ENCODE measurements at regions not wholly inside any gene's neighbourhood (a gene's known extent, or its start where the extent isn't known, plus 50 kb on each side); places are given as distances from the start of the nearest gene placed in this dataset.

GRCh38 chr3:194930377-194931204 is 244.9 kb downstream of the FAM43A start:
- no peaks in the 10 kb centered on the region for H4K20me1 ChIP-seq (ENCODE audit: insufficient read depth, low read length)
- H3K4me2 ChIP-seq (ENCODE audit: low read depth, low read length) = no peak overlapping the region
- no peaks in the 10 kb centered on the region for H3K9me2 ChIP-seq (replicated peaks; ENCODE audit: insufficient read depth, low read length)
- H3K9ac ChIP-seq (ENCODE audit: low read length) = no peak overlapping the region
- H2AFZ ChIP-seq (ENCODE audit: low read length) = no peak overlapping the region
- no peak overlapping the region for H3K4me3 ChIP-seq (ENCODE audit: low read length)
- H3K36me3 ChIP-seq (replicated peaks; ENCODE audit: insufficient read depth, low read length) = no peaks in the 10 kb centered on the region
- H3K27me3 ChIP-seq (replicated peaks; ENCODE audit: insufficient read depth, low read length) = no peaks in the 10 kb centered on the region
- H3F3A ChIP-seq (ENCODE audit: insufficient read depth, low read length) = no peaks in the 10 kb centered on the region
- H3K27ac ChIP-seq (ENCODE audit: low read length) = no peak overlapping the region
- DNase-seq = no peak
- TF ChIP-seq EZH2 (optimal IDR thresholded peaks at IDR 0.05; ENCODE audit: low read depth, low read length) = no peak
- no peak for TF ChIP-seq EZH2phosphoT487 (IDR thresholded peaks at IDR 0.05; ENCODE audit: low read length)
- TF ChIP-seq CTCF (IDR thresholded peaks at IDR 0.05; ENCODE audit: low read length) = no peak
- H3K79me2 ChIP-seq (ENCODE audit: low read length) = no peaks in the 10 kb centered on the region
- H3K9me3 ChIP-seq (replicated peaks; ENCODE audit: insufficient read depth, low read length) = no peaks in the 10 kb centered on the region
- no peaks in the 10 kb centered on the region for H3K4me1 ChIP-seq (ENCODE audit: low read length)

DNA sequence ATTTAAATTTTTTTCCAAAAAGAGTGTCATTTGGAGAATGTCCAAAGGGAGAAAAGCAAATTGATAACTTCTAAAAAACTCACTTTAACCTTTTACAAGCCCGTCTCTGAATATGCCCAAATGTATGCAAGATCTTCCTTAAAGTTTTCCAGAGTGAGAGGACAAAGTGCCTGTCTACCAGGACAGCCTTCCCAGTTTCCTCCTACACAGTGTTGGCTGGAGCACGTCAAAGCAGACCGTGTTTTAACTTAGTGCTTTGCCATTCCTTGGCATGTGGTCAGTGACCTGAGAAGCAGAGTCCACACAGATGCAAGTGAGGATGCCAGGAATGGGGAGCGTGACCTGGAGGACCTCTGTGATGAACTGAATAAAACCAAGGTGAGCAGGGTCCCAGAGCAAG is 245.7 kb downstream of the FAM43A start:
- H3K27ac ChIP-seq (ENCODE audit: low read length) = no peak overlapping the region
- H3K9me3 ChIP-seq (replicated peaks; ENCODE audit: insufficient read depth, low read length) = no peaks in the 10 kb centered on the region
- no peaks in the 10 kb centered on the region for H3K4me1 ChIP-seq (ENCODE audit: low read length)
- no peak overlapping the region for H3K4me3 ChIP-seq (ENCODE audit: low read length)
- no peaks in the 10 kb centered on the region for H3K36me3 ChIP-seq (replicated peaks; ENCODE audit: insufficient read depth, low read length)
- no peaks in the 10 kb centered on the region for H3F3A ChIP-seq (ENCODE audit: insufficient read depth, low read length)
- no peaks in the 10 kb centered on the region for H3K27me3 ChIP-seq (replicated peaks; ENCODE audit: insufficient read depth, low read length)
- no peak for DNase-seq
- H3K9ac ChIP-seq (ENCODE audit: low read length) = no peak overlapping the region
- no peaks in the 10 kb centered on the region for H4K20me1 ChIP-seq (ENCODE audit: insufficient read depth, low read length)
- H2AFZ ChIP-seq (ENCODE audit: low read length) = no peak overlapping the region
- H3K79me2 ChIP-seq (ENCODE audit: low read length) = no peaks in the 10 kb centered on the region
- H3K9me2 ChIP-seq (replicated peaks; ENCODE audit: insufficient read depth, low read length) = no peaks in the 10 kb centered on the region
- TF ChIP-seq EZH2 (optimal IDR thresholded peaks at IDR 0.05; ENCODE audit: low read depth, low read length) = no peak
- no peak for TF ChIP-seq EZH2phosphoT487 (IDR thresholded peaks at IDR 0.05; ENCODE audit: low read length)
- no peak for TF ChIP-seq CTCF (IDR thresholded peaks at IDR 0.05; ENCODE audit: low read length)
- no peak overlapping the region for H3K4me2 ChIP-seq (ENCODE audit: low read depth, low read length)

DNA sequence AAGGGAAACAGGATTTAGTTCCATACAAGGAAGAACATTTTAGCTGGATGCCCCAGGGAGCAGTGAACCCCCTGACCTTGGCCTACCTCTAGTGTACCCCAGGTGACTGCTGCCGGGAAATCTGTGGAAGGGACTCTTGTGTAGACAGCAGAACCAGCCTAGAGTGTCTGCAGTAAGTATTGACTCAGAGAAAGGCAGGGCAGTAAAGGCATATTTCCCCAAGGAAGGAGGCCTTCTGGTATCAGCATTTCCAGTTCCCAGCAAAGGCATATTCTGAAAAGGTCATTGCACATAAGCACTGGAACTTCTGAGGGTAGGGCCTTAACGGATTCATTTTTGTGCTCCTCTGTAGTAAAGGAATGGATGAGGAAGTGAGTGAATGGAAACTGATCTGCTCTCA is 246.2 kb downstream of the FAM43A start:
- no peaks in the 10 kb centered on the region for H3K79me2 ChIP-seq (ENCODE audit: low read length)
- H3K9ac ChIP-seq (ENCODE audit: low read length) = no peak overlapping the region
- H3K27ac ChIP-seq (ENCODE audit: low read length) = no peak overlapping the region
- no peak overlapping the region for H3K4me2 ChIP-seq (ENCODE audit: low read depth, low read length)
- H3K36me3 ChIP-seq (replicated peaks; ENCODE audit: insufficient read depth, low read length) = no peaks in the 10 kb centered on the region
- no peak for DNase-seq
- H3K9me2 ChIP-seq (replicated peaks; ENCODE audit: insufficient read depth, low read length) = no peaks in the 10 kb centered on the region
- H3K9me3 ChIP-seq (replicated peaks; ENCODE audit: insufficient read depth, low read length) = no peaks in the 10 kb centered on the region
- no peaks in the 10 kb centered on the region for H3K4me1 ChIP-seq (ENCODE audit: low read length)
- H3K4me3 ChIP-seq (ENCODE audit: low read length) = no peak overlapping the region
- TF ChIP-seq EZH2phosphoT487 (IDR thresholded peaks at IDR 0.05; ENCODE audit: low read length) (no peak), EZH2 (optimal IDR thresholded peaks at IDR 0.05; ENCODE audit: low read depth, low read length) (no peak), CTCF (IDR thresholded peaks at IDR 0.05; ENCODE audit: low read length) (no peak)
- no peaks in the 10 kb centered on the region for H3F3A ChIP-seq (ENCODE audit: insufficient read depth, low read length)
- H4K20me1 ChIP-seq (ENCODE audit: insufficient read depth, low read length) = no peaks in the 10 kb centered on the region
- H2AFZ ChIP-seq (ENCODE audit: low read length) = no peak overlapping the region
- H3K27me3 ChIP-seq (replicated peaks; ENCODE audit: insufficient read depth, low read length) = no peaks in the 10 kb centered on the region

Data from MM.1S (cell line).